Stimulated activated CD4-positive, alpha-beta T cell treated with anti-CD3 and anti-CD28 coated beads, TNF-alpha, amount 100 ng/mL, for 4 hours (primary cell): ENCODE measurements at regions not wholly inside any gene's neighbourhood (a gene's known extent, or its start where the extent isn't known, plus 50 kb on each side); places are given as distances from the start of the nearest gene placed in this dataset.
"Not testable (repeated sequence)": the region's sequence is repeated elsewhere in the genome, so short reads cannot be mapped to it uniquely, and the experiment has no call there.

ENCODE experiments used
- DNase-seq, 3 experiments: peaks; one replicate each; pipeline ENCODE4 v3.0.0-alpha.2; 2020; ENCODE audit warnings: low read depth in 3 of 3

- DNase-seq, result no peak
These were observed 76.6 kb upstream of the TOX2 start for GRCh38 chr20:43837856-43838702.

- no peak for DNase-seq
These were observed 77.9 kb upstream of the TOX2 start for GRCh38 chr20:43836790-43837189.

GRCh38 chr20:43835944-43836508 is 78.6 kb upstream of the TOX2 start:
- no peak for DNase-seq

DNA sequence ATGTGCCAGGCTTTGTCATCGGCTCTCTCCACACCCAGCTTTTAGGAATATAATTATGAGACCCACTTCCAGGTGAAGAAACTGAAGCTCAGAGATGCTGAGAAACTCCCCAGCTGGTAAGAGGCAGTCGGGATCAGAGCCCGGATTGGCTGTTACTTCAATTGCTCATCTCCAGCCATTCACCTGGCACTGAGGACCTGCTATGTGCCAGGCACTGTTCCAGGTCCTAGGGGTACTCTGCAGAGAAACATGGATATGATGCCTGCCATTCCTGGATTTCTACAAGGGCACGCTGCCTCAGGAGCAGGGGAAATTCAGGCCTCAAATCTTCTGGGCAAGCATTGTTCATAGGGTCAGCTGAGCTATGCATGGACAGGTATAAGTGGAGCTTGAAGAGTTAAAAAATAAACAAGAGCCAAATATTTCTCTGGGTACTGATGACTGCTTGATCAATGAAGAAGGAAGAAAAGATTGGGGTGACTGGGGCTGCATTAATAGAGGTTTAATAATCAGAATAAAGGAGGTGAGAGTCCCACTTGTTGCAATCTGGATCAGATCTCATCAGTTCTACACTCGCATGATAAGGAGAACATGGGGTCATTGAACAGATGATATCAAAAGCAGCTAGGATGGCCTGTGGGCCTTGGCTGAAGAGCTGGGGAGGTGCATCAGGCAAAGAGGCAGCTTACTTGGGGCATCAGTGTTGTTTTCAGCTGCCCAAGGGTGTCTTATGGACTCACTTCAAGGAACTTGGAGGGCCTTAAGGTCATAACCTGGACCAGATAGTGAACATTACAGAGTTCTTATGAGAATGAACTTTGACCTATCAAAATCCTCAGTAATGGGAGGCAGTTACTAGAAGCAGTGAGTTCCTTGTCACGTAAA is 80.9 kb upstream of the TOX2 start:
- no peak for DNase-seq

- no peak for DNase-seq
These were observed 81.7 kb upstream of the TOX2 start for GRCh38 chr20:43832961-43833360.

DNA sequence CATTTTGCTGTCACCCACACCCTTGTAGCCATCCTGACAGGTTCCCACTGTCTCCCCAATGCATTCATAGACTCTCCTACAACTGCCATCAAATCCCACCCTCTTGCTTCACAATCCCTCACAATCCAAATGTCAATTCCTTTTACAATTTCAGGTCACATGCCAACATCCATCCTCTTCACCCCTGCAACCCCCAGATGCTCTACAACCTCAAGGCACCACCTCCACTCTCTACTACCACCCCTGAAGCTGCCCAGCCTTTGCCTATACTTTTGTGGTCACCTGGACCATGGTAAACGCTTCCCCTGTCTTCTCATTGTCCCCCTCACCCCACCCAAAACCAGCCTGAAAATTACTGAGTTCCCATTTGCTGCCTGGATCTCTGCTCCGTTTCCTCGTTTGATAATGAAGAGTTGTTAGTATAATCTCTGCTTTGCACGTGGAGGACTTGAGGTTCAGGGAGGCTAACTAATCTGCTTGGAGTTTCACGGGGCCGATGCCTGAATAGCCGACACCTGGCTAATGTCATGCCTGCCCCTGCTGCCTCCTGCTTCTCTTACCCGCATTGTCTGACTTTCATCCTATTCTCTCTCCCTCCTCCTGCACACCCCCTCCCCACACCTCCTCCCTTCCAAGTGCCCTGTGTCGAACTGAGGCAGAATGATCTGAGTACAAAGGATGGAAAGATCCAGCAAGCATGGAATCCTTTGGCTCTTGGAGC is 82.4 kb upstream of the TOX2 start:
- no peak for DNase-seq

GRCh38 chr20:43831481-43832065 is 83.1 kb upstream of the TOX2 start:
- no peak for DNase-seq

- DNase-seq, result no peak
These were observed 83.8 kb upstream of the TOX2 start for GRCh38 chr20:43830883-43831282.

DNA sequence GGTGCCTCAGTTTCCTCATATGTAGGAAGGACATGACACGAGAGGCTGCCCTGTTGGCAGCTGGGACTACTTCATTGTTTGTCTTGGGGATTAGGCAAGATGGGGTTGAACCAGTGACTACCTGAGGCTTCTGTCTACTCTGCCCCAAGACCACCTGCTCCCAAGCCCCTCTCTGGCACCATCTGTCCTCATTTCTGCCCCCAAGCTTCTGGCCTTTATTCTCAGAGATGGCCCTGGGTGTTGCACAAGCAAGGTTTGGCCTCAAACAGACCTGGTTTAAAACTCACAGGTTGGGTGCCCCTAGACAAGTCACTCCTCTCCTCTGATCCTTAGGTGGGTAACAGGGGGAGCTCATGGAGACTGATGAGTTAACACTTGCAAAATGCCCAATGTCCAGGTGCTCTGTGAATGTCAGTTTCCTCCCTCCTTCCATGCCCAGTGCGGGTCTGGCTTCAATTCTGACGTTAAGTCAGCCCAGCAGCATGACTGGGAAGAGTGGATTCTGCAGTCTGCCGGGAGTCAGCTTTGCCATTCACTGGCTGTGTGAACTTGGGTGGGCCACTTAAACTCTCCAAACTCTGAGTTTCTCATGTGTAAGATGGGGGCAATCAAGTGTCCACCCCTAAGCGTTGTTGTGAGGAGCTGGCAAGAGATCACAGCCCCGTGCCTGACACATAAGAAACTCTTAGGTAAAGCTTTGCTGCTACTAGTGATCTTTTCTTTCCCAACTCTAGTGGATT is 84.5 kb upstream of the TOX2 start:
- DNase-seq, result no peak

GRCh38 chr20:43827940-43828562 is 86.6 kb upstream of the TOX2 start:
- no peak for DNase-seq

DNA sequence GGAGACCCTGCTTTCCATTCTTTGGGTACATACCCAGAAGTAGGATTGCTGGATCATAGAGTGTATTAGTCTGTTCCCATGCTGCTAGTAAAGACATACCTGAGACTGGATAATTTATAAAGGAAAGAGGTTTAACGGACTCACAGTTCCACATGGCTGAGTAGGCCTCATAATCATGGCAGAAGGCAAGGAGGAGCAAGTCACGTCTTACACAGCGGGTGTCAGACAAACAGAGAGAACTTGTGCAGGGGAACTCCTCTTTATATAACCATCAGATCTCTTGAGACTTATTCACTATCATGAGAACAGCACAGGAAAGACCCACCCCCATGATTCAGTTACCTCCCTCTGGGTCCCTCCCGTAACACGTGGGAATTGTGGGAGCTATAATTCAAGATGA is 87.7 kb upstream of the TOX2 start:
- not testable (repeated sequence) for DNase-seq

GRCh38 chr20:43825581-43825980 is 89.1 kb upstream of the TOX2 start:
- DNase-seq, result no peak

GRCh38 chr20:43825051-43825402 is 89.6 kb upstream of the TOX2 start:
- no peak for DNase-seq

DNA sequence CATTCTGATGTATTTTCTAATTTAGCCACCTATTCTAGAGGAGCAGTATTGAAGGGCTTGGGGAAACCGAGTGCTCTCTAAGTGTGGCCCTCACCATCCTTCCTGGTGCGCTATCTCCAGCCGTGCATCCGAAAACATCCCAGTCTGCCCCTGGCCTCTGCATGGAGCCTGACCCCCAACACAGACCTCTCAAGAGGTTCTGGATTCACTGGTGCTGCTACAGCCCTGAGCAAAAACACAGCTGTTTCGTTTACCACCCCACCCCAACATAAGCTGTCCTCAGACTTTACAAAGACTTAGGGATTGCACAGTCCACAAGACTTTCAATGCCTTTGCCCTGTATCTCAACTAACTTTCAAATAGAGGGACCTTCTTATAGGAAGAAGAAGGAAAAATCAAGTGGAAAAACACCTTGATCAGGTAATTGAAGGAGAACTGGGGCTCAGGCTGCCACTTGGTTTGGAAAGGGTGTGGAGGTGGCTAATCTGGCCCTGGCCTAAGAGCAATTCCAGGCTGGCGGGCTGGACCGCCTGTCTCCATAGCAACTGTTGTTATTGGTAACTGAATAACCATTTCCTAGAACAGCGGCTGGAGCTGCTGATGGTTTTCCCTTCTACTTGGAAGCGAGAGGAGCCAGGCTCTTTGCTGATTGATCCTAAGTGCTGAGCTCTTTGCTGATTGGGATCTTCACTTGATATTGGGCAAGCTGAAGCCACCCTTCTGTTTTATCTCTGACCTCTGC is 90.2 kb upstream of the TOX2 start:
- no peak for DNase-seq

DNA sequence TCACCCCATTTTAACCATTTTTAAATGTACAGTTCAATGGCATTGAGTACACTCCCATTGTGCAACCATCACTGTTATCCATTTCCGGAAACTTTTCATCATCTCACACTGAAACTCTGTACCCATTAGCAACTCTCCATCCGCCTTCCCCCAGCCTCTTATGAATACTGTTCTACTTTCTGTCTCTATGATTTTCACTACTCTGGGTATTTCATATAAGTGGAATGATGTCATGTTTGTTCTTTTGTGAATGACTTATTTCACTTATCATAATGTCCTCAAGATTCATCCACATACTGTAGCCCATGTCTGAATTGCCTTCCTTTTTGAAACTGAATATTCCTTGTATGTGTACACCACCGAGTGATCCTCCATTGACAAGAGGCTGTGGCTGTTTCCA is 92.9 kb upstream of the TOX2 start:
- DNase-seq, result no peak

DNA sequence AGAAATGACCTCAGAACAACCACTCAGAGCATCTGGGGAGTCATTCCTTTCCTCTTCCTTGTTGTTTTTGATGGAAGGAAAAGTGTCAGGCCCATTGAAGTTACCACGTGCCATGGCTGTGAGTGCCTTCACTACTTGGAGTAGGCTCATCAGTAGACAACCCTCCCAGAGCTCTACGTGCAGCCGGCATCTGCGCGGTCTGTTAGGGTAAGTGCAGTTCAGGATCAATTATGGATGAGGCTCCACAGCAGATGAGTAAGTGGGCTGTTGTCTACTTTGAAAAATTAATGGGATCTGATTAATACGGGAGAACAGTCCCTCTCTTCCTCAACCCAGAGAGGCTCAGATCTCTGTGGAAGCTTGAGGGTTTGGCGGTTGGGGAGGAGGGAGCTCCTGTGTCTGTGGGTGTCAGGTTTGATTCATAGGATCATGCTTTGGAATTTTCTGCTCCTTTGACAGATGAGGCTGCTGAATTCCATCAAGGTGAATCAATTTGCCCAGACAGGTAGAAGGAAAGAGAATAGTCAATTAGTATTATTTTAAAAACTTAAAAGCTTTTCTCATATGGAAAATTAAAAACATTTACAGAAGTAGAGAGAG is 93.8 kb upstream of the TOX2 start:
- DNase-seq, result no peak

- DNase-seq, result no peak
These were observed 85.4 kb upstream of the GTSF1L start for GRCh38 chr20:43812216-43812615.

DNA sequence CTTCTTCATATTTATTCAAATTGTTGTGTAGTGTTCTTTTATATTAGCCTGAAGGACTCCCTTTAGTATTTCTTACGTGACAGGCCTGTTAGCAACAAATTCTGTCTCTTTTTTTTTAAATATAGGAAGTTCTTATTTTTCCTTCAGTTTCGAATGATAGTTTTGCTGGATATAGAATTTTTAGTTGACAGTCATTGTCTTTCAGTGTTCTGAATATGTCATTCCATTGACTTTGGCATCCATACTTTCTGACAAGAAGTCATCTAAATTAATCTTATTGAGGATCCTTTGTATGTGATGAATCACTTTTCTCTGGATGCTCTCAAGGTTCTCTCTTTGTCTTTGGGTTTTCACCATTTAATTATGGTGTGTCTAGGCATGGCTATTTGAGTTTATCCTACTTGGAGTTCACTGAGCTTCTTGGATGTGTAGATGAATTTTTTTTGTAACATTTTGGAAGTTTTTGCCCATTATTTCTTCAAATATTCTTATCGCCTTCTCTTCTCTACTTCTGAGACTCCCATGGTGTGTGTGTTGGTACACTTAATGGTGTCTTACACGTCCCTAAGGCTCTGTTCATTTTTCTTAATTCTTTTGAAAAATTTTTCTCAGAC is 82.5 kb upstream of the GTSF1L start:
- DNase-seq, result no peak

GRCh38 chr20:43804781-43805180 is 78.0 kb upstream of the GTSF1L start:
- no peak for DNase-seq
